ENCODE measurements at regions not wholly inside any gene's neighbourhood (a gene's known extent, or its start where the extent isn't known, plus 50 kb on each side); places are given as distances from the start of the nearest gene placed in this dataset.

DNA sequence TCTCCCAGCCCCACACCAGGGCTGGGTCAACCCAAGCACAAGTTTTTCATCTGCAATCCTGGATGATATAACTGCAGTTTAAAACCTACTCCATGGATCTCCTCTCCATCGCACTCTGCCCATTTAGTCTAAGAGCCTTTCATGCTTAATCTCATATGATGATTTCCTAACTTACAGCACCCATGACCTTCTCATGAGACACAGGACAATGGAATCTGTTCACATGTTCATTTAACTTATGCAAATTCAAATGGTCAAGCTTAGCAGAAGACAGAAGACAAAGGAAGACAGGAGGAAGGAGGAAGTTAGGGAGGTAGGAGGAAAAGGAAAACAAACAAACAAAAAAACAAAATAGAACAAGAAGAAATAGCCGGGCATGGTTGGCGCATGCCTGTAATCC lies 64.6 kb upstream of the PNMA1 start:
- no peak for ATAC-seq
- WGBS, 4 donors: 79 to 91% (median 84%) methylated on average over 3 of the region's 3 CpGs

DNA sequence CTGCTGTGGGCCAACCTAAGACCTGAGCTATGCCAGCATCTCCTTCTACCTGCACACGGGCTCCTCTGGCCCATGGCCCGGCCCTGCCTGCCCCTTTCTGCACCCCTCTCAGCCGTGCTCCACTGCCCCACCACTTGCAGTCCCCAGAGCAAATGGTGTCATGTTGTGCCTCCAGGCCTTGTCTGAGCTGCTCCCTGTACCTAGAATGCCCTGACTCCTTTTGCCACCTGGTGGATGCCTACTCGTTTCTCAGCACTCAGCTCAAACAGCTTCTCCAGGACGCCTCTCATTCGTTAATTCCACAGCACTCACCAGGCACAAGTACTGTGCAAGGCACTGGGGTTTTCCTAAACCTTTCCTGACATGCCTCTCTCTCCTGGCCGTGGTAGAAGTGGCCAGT lies 63.2 kb upstream of the PNMA1 start:
- Histone ChIP-seq H3K9me3 (no peaks in the 10 kb centered on the region), H3K27me3 (no peaks in the 10 kb centered on the region), H3K4me3 (no peak overlapping the region), H3K27ac (no peak overlapping the region), H3K36me3 (peaks cover 0 to 10% (median 0%) of the 10 kb centered on the region in 9 donors), H3K4me1 (peaks cover 9 to 77% (median 58%) of the 10 kb centered on the region in 12 donors)
- ATAC-seq: peak in 3 of 4 donors; percentile 18 to 36 (median 22)
- intact Hi-C loops (cut with DNase I): no loop called here
- no peak for DNase-seq
- no peak for TF ChIP-seq POLR2A (IDR thresholded peaks at IDR 0.05)
- TF ChIP-seq, protein P1, sequence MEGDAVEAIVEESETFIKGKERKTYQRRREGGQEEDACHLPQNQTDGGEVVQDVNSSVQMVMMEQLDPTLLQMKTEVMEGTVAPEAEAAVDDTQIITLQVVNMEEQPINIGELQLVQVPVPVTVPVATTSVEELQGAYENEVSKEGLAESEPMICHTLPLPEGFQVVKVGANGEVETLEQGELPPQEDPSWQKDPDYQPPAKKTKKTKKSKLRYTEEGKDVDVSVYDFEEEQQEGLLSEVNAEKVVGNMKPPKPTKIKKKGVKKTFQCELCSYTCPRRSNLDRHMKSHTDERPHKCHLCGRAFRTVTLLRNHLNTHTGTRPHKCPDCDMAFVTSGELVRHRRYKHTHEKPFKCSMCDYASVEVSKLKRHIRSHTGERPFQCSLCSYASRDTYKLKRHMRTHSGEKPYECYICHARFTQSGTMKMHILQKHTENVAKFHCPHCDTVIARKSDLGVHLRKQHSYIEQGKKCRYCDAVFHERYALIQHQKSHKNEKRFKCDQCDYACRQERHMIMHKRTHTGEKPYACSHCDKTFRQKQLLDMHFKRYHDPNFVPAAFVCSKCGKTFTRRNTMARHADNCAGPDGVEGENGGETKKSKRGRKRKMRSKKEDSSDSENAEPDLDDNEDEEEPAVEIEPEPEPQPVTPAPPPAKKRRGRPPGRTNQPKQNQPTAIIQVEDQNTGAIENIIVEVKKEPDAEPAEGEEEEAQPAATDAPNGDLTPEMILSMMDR (IDR thresholded peaks at IDR 0.05): no peak
- WGBS, 4 donors: 63 to 69% (median 66%) methylated on average over 7 of the region's 7 CpGs

More for the DNA sequence above, 64.6 kb upstream of the PNMA1 start:
- Histone ChIP-seq H3K9me3 (no peaks in the 10 kb centered on the region), H3K4me1 (peaks cover 10 to 79% (median 62%) of the 10 kb centered on the region in 12 donors), H3K36me3 (peaks cover 0 to 10% (median 0%) of the 10 kb centered on the region in 9 donors), H3K4me3 (no peak overlapping the region), H3K27ac (peak overlapping the region in 1 of 12 donors; percentile 9), H3K27me3 (no peaks in the 10 kb centered on the region)
- no peak for TF ChIP-seq POLR2A (IDR thresholded peaks at IDR 0.05)
- TF ChIP-seq, protein P1 (IDR thresholded peaks at IDR 0.05): no peak
- intact Hi-C loops (cut with DNase I): no loop called here
- no peak for DNase-seq

DNA sequence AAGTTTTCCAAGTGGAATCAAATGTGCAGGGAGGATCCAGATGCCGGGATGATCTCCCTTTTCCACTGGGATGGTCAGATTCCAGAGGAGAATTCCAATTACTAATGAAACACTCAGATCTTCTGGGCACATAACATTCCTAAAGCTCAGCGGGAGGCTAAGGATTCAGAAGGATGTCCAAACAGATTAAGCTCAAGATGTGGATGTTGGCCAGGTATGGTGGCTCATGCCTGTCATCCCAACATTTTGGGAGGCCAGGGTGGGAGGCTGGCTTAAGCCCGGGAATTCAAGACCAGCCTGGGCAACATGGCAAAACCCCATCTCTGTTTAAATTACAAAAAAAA lies 62.0 kb upstream of the PNMA1 start:
- intact Hi-C loops (cut with DNase I): no loop called here
- H3K4me1 ChIP-seq: peaks cover 21 to 80% (median 62%) of the 10 kb centered on the region in 12 donors
- WGBS, 4 donors: 77 to 83% (median 81%) methylated on average over 3 of the region's 3 CpGs

DNA sequence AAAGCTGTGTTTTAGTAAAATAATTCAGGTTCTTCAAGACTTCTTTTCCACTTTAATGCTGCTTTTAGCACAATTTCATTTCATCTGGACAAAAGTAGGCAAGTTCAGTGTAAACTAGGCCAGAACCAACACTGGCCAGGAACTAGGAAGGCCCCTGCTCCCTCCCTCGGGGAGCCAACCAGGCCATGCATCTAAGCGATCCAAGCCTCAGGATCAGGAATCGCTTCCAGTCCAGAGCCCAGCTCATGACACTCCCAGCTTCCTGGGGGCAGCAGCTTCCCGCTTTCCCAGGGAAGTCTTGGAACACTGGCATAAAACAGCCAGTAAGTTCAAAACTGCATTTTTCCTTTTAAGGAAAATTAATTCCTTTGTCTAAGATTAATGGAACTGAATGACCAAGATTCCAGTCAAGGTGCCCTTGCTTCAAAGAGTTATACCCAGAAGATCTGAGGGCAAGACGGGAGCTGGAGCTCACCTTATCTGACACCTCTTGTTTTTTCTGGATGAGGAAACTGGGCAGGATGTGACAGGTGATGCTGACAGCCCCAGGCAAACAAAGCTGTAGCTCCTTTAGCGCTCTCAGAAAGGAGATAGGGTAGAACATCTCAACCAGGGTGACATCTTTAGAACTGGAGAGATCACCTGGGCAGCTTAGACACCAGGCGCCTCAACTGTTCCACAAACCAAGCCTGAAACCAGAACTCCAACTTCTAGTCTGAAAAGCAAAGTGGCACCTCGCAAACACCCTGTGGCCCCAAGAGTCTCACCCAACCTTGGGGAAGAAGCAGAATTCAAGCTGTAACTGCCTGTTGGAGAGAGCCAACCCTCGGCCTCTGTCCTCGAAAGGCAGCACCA lies 61.4 kb upstream of the PNMA1 start:
- 63 to 69% (median 68%) methylated on average over 10 of the region's 10 CpGs for WGBS, 4 donors

More for the DNA sequence above, 62.0 kb upstream of the PNMA1 start:
- DNase-seq: no peak
- Histone ChIP-seq H3K27ac (peak overlapping the region in 2 of 12 donors; percentile 57 to 59), H3K4me3 (no peak overlapping the region), H3K9me3 (no peaks in the 10 kb centered on the region), H3K27me3 (no peaks in the 10 kb centered on the region), H3K36me3 (peaks cover 0 to 10% (median 0%) of the 10 kb centered on the region in 9 donors)
- no peak for TF ChIP-seq POLR2A (IDR thresholded peaks at IDR 0.05)
- TF ChIP-seq, protein P1 (IDR thresholded peaks at IDR 0.05): no peak
- no peak for ATAC-seq

More for the DNA sequence above, 61.4 kb upstream of the PNMA1 start:
- Histone ChIP-seq H3K27me3 (no peaks in the 10 kb centered on the region), H3K4me1 (peaks cover 21 to 85% (median 66%) of the 10 kb centered on the region in 12 donors), H3K9me3 (no peaks in the 10 kb centered on the region), H3K36me3 (peaks cover 0 to 10% (median 0%) of the 10 kb centered on the region in 9 donors), H3K27ac (peak overlapping the region in 8 of 12 donors; percentile 1 to 59 (median 43)), H3K4me3 (no peak overlapping the region)
- intact Hi-C loops (cut with DNase I): no loop called here
- ATAC-seq (no peak), DNase-seq (no peak)
- no peak for TF ChIP-seq POLR2A (IDR thresholded peaks at IDR 0.05)
- TF ChIP-seq, protein P1 (IDR thresholded peaks at IDR 0.05): no peak

All from heart left ventricle (tissue), 16 donors.